Stimulated activated naive B cell treated with anti-CD40 and anti-IgM and Interleukin-4, amounts not matched to agents 10 μg/mL and 1 μg/mL and 100 μg/mL, for 72 hours (primary cell): ENCODE measurements at regions not wholly inside any gene's neighbourhood (a gene's known extent, or its start where the extent isn't known, plus 50 kb on each side); places are given as distances from the start of the nearest gene placed in this dataset.
"Not testable (repeated sequence)": the region's sequence is repeated elsewhere in the genome, so short reads cannot be mapped to it uniquely, and the experiment has no call there.

Experiments used
- ATAC-seq, 2 donors: fragments of 150-1000 bp; cut with Tn5 transposase; replicated peaks; 2 replicates each; pipeline ENCODE4 v1.10.0; 2021; ENCODE audit warnings: moderate library complexity in 1 of 2
- DNase-seq: peaks from one replicate; pipeline ENCODE4 v3.0.0; 2021
- H3K27ac Mint-ChIP-seq: one replicate; pipeline ENCODE4 v1.8.0; 2022; ENCODE audit warnings: mild to moderate bottlenecking, mixed read lengths
- H3K27me3 Mint-ChIP-seq, 2 donors: one replicate each; pipeline ENCODE4 v1.8.0; 2022; ENCODE audit warnings: mixed read lengths in 2 of 2
- H3K36me3 Mint-ChIP-seq, 2 donors: one replicate each; pipeline ENCODE4 v1.8.0; 2022; ENCODE audit warnings: mixed read lengths in 2 of 2, mild to moderate bottlenecking in 1 of 2
- H3K4me1 Mint-ChIP-seq, 2 donors: one replicate each; pipeline ENCODE4 v1.8.0; 2022; ENCODE audit warnings: mixed read lengths in 2 of 2, mild to moderate bottlenecking in 1 of 2
- H3K4me3 Mint-ChIP-seq, 2 donors: one replicate each; pipeline ENCODE4 v1.8.0; 2022; ENCODE audit warnings: mild to moderate bottlenecking in 2 of 2, mixed read lengths in 2 of 2, moderate library complexity in 1 of 2
- H3K9me3 Mint-ChIP-seq, 2 donors: one replicate each; pipeline ENCODE4 v1.8.0; 2022; ENCODE audit warnings: mixed read lengths in 2 of 2, mild to moderate bottlenecking in 1 of 2

DNA sequence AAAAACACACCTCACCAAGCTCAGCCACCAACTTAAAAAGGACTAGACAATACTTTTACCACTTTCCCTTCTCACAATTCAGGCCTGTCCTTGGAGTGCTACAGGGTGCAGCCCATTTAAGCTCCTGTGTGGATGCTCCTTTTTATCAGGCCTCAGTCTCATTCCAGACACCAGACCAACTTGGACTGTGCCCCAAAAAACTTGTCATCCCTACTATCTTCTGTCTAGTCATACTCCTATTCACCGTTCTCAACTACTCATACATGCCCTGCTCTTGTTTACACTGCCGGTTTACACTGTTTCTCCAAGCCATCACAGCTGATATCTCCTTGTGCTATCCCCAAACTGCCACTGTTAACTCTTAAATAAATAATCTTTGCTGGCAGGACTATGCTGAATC lies 242.8 kb upstream of the PROK2 start:
- H3K27ac Mint-ChIP-seq, H3K4me3 Mint-ChIP-seq, ATAC-seq, DNase-seq: not testable (repeated sequence)
- peaks cover 4 to 12% of the 10 kb centered on the region in 2 donors for H3K36me3 Mint-ChIP-seq
- H3K27me3 Mint-ChIP-seq = peaks cover 18 to 36% of the 10 kb centered on the region in 2 donors
- H3K4me1 Mint-ChIP-seq = peaks cover 11% of the 10 kb centered on the region in 2 donors
- peaks cover 9 to 14% of the 10 kb centered on the region in 2 donors for H3K9me3 Mint-ChIP-seq

DNA sequence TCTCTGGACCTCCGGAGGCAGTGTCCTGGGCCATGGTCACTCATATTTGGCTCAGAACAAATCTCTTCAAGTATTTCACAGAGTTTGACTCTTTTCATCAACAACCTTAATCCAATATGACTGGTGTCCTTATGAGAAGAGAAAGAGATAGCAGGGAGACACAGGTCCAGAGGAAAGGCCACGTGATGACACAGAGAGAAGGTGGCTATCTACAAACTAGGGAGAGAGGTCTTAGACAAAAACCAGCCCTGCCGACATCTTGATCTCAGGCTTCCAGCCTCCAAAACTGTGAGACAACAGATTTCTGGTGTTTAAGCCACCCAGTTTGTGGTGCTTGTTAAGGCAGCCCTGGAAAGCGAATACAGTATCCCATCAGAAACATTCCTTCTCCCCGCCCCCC lies 237.1 kb upstream of the PROK2 start:
- ATAC-seq = no peak
- Mint-ChIP-seq H3K27me3 (peaks cover 8 to 30% of the 10 kb centered on the region in 2 donors), H3K9me3 (peaks cover 6 to 11% of the 10 kb centered on the region in 2 donors), H3K36me3 (peaks cover 4 to 8% of the 10 kb centered on the region in 2 donors), H3K4me1 (no peaks in the 10 kb centered on the region), H3K27ac (no peak overlapping the region), H3K4me3 (no peak overlapping the region)
- no peak for DNase-seq

- DNase-seq = no peak
- H3K4me3 Mint-ChIP-seq = no peak overlapping the region
- H3K9me3 Mint-ChIP-seq = peaks cover 6 to 11% of the 10 kb centered on the region in 2 donors
- peaks cover 8 to 30% of the 10 kb centered on the region in 2 donors for H3K27me3 Mint-ChIP-seq
- no peak overlapping the region for H3K27ac Mint-ChIP-seq
- H3K4me1 Mint-ChIP-seq = no peaks in the 10 kb centered on the region
- peaks cover 4 to 8% of the 10 kb centered on the region in 2 donors for H3K36me3 Mint-ChIP-seq
- ATAC-seq = no peak
Observed at GRCh38 chr3:72021531-72021930, 236.6 kb upstream of the PROK2 start.

DNA sequence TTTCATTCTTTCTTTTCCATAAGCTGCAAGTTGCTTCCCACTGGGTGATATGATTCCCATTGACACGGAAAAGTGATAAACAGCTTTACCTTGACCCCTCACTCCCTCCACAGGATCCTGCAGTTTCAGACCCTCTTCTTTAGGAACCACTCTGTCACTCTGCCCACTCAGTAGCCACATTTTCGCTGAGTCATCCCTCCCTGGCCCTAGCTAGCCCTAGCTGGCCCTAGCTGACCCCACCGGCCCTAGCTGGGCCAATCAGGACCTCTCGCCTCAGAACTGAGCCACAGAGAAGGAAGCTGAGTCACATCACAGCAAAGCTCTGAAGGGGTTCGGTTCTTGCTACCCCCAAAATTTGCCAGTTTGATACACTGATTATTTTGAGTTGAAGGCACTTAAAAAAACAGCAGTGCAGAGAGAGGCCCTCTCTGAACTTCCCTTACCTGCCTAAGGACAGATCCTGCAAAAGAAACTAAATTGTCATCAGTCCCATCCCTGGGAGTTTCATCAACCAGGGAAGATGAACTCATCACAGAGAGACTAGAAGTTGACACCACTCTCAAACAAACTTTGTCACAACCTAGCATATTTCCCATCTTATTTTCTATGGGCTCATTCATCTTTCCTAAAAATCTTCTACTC lies 233.5 kb upstream of the PROK2 start:
- Mint-ChIP-seq H3K4me3 (no peak overlapping the region), H3K27me3 (peaks cover 0 to 21% of the 10 kb centered on the region in 2 donors), H3K9me3 (no peaks in the 10 kb centered on the region), H3K4me1 (peaks cover 6 to 13% of the 10 kb centered on the region in 2 donors), H3K36me3 (no peaks in the 10 kb centered on the region), H3K27ac (no peak overlapping the region)
- DNase-seq (no peak), ATAC-seq (no peak)

DNA sequence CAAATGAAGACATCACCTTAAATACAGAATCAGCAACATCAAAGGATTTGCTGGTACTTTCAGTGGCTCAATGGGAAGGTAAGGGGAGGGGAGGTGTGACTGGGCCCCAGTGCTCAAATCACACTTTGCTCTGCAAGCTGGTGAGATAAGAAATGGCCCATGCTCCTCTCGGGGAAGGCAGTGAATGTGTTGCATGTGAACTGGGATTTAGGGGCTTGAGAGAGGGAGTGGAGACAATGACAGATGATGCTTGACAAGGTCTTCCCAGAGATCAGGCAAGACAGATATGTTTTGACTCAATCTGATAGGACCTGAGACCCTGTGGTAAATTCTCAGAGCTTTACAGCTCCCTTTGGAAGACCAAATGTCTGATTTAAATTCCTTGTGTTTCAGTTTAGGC lies 233.0 kb upstream of the PROK2 start:
- Mint-ChIP-seq H3K27me3 (peaks cover 0 to 25% of the 10 kb centered on the region in 2 donors), H3K9me3 (no peaks in the 10 kb centered on the region), H3K27ac (no peak overlapping the region), H3K4me3 (no peak overlapping the region), H3K36me3 (no peaks in the 10 kb centered on the region), H3K4me1 (peaks cover 6 to 13% of the 10 kb centered on the region in 2 donors)
- ATAC-seq = no peak
- no peak for DNase-seq

GRCh38 chr3:72017311-72017710 lies 232.4 kb upstream of the PROK2 start:
- Mint-ChIP-seq H3K9me3 (no peaks in the 10 kb centered on the region), H3K36me3 (no peaks in the 10 kb centered on the region), H3K27ac (no peak overlapping the region), H3K27me3 (peaks cover 0 to 27% of the 10 kb centered on the region in 2 donors), H3K4me3 (no peak overlapping the region), H3K4me1 (peaks cover 6 to 13% of the 10 kb centered on the region in 2 donors)
- ATAC-seq (no peak), DNase-seq (no peak)

DNA sequence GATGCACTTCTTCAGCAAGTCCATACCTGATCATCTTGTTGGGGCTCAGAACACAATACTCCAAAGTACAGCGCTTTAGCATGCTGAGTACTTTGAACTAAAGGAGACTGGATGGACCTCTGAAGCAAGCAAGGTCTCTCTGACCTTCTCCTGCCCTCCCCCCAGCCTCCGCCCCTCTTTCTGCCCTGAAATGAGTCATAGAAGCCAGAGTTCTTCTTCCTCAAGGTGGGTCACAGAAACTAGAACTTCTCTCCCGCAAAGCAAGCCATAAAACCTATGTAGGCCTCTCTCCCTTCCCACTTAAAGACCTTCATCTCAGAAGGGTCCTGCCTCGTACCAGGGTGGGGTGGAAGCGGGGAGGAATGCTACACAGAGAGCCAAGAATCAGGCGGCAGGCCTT lies 230.5 kb upstream of the PROK2 start:
- peaks cover 6 to 31% of the 10 kb centered on the region in 2 donors for H3K27me3 Mint-ChIP-seq
- peak in 1 of 2 donors; percentile 58 for ATAC-seq

DNA sequence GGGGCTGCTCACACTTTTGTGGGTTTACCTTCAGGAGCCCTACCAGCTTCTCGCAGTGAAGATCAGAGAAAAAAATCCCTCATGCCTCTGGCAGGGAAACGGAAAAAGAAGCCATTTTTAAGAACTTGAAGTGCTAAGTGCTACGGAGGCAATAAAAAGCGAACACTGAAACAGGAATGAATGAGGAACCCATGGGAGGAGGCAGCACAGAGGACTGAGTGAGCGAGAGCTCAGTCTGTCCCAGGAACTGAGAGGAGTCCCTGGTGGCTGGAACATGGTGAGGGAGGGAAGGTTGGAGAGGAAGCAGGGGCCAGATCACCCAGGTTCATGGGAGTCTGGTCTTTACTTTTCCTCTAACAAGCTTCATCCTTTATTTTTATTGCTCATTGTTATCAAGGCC lies 228.1 kb upstream of the PROK2 start:
- H3K27me3 Mint-ChIP-seq = peaks cover 18 to 38% of the 10 kb centered on the region in 2 donors
- no peaks in the 10 kb centered on the region for H3K9me3 Mint-ChIP-seq
- H3K27ac Mint-ChIP-seq = no peak overlapping the region
- no peaks in the 10 kb centered on the region for H3K36me3 Mint-ChIP-seq
- no peak for ATAC-seq
- peaks cover 9 to 19% of the 10 kb centered on the region in 2 donors for H3K4me1 Mint-ChIP-seq
- DNase-seq = no peak
- H3K4me3 Mint-ChIP-seq = no peak overlapping the region

More for the DNA sequence above, 230.5 kb upstream of the PROK2 start:
- DNase-seq = no peak
- peaks cover 6 to 13% of the 10 kb centered on the region in 2 donors for H3K4me1 Mint-ChIP-seq
- no peak overlapping the region for H3K4me3 Mint-ChIP-seq
- no peaks in the 10 kb centered on the region for H3K9me3 Mint-ChIP-seq
- H3K36me3 Mint-ChIP-seq = no peaks in the 10 kb centered on the region
- no peak overlapping the region for H3K27ac Mint-ChIP-seq

- H3K36me3 Mint-ChIP-seq = no peaks in the 10 kb centered on the region
- ATAC-seq (no peak), DNase-seq (no peak)
- no peaks in the 10 kb centered on the region for H3K9me3 Mint-ChIP-seq
- H3K27me3 Mint-ChIP-seq = peaks cover 25 to 45% of the 10 kb centered on the region in 2 donors
- no peak overlapping the region for H3K4me3 Mint-ChIP-seq
- peaks cover 9 to 19% of the 10 kb centered on the region in 2 donors for H3K4me1 Mint-ChIP-seq
- no peak overlapping the region for H3K27ac Mint-ChIP-seq
Observed at GRCh38 chr3:72012363-72012762, 227.4 kb upstream of the PROK2 start.

DNA sequence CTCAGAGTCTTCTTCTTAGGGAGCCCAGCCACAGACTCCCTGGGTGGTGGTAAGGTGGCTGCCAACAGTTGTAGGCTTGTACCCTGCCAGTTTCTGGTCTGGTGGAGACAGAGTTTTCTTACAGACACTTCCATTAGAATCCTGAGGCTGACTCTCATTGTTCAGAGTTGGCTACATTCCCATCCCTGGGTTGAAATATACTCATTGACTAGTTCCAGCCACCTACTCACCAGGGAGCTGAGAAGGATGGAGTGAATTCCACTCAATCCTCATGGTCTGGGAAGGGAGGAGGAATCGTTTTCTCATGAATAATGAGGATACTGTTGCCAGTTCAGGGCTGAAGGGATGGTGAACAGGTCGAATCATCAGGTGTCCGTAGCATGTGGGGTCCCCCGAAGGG lies 226.5 kb upstream of the PROK2 start:
- peaks cover 26 to 46% of the 10 kb centered on the region in 2 donors for H3K27me3 Mint-ChIP-seq
- H3K4me1 Mint-ChIP-seq = peaks cover 9 to 19% of the 10 kb centered on the region in 2 donors
- ATAC-seq = no peak
- H3K4me3 Mint-ChIP-seq = no peak overlapping the region
- DNase-seq = no peak
- no peaks in the 10 kb centered on the region for H3K9me3 Mint-ChIP-seq
- H3K36me3 Mint-ChIP-seq = no peaks in the 10 kb centered on the region
- no peak overlapping the region for H3K27ac Mint-ChIP-seq

DNA sequence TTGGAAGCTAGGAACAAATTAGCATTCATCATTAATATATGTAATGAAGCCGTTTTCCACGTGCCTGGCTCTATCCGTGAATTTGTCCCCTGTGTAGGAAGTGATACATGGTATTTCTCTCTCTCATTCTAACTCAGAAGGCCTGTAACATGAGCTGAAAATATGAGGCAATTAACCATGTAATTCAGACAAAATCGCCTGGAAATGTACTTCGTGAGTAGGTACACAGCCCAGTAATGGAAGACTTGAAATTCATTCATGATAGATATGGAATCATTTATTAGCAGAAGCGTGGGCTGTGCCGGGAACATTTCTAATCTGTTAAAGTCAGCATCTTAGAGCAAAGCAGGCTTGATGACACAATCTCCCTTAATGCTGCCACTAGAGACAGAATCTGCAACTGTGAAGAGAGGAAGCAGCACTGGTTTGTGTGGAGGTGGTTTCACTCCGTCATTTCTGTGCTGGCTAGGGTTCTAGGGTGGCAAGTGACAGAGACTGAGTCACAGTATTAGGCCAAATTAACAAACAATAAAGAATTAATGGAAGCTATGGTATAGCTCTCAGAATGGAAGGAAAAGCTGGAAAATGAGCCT lies 225.0 kb upstream of the PROK2 start:
- DNase-seq (no peak), ATAC-seq (peak; percentile 51 to 53)
- Mint-ChIP-seq H3K27me3 (peaks cover 26 to 47% of the 10 kb centered on the region in 2 donors), H3K27ac (no peak overlapping the region), H3K9me3 (no peaks in the 10 kb centered on the region), H3K4me1 (peaks cover 3 to 6% of the 10 kb centered on the region in 2 donors), H3K36me3 (no peaks in the 10 kb centered on the region), H3K4me3 (no peak overlapping the region)

DNA sequence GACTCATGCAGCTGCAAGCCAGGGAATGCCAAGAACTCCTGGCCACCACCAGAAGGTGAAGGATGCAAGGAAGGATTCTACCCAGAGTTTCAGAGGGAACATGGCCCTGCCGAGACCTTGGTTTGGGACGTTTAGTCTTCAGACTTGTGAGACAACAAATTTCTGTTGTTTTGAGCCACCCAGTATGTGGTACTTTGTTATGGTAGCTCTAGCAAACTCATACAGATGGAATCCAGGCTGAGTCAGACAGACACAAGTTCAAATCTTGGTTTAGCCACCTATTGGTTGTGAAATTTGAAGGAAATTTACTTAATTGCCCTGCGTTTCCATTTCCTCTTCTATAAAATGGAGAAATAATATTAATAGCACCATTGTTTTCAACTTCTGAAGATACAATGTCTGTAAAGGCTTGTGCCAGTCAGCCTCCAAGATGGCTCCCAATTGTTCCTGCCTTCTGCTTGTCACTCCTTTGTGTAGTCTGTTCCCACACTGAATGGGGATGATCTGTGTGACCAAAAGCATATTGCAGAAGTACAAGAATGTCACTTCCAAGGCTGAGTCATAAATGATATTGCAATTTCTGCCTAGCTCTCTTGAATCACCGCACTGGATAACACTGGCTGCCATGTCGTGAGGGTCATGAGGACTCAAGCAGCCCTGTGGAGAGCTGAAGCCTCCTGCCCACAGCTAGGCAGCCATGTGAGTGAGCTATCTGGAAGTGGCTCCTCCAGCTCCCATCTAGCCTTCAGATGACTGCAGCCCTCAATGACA lies 223.5 kb upstream of the PROK2 start:
- ATAC-seq (no peak), DNase-seq (no peak)
- Mint-ChIP-seq H3K4me3 (no peak overlapping the region), H3K9me3 (no peaks in the 10 kb centered on the region), H3K27ac (no peak overlapping the region), H3K27me3 (peaks cover 30 to 58% of the 10 kb centered on the region in 2 donors), H3K36me3 (no peaks in the 10 kb centered on the region), H3K4me1 (peaks cover 3 to 6% of the 10 kb centered on the region in 2 donors)

DNA sequence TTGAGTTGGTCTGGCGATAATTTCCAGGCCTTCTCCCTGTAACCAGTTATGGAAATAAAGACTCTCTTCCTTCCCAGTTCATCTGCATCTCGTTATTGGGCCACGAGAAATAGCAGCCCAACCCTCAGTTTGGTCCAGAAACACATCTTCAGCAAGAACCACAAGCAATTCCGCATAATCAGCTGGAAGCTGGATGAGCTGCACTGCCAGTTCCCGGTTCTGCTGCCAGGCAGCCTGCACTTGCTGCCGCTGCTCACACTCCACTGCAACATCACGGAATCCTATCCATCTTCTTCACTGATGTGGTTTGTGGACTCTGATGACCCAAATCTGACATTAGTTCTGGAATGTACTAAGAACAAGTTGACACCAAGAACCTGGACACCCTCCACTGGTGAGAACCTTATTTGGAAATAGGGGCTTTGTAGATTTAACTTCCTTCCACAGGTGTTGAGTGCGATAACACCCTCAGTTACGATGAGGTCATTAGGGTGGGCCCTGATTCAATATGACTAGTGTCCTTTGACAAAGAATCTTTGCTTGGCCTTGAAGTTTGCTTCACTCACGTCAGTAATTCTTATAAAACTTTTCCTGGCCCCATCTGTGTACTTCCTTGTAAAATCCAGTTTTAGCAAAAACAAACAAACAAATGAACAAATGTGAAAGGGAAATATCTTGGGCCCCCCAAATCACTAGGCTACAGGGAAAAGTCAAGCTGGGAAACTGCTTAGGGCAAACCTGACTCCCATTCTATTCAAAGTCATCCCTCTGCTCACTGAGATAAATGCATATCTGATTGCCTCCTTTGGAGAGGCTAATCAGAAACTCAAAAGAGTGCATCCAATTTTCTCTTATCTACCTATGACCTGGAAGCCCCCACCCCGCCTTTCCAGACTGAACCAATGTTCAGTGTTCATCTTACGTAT lies 221.9 kb upstream of the PROK2 start:
- Mint-ChIP-seq H3K4me3 (no peak overlapping the region), H3K4me1 (peaks cover 3 to 6% of the 10 kb centered on the region in 2 donors), H3K9me3 (no peaks in the 10 kb centered on the region), H3K36me3 (no peaks in the 10 kb centered on the region), H3K27me3 (peaks cover 35 to 62% of the 10 kb centered on the region in 2 donors), H3K27ac (no peak overlapping the region)
- no peak for DNase-seq
- ATAC-seq = no peak
